ENCODE measurements at regions not wholly inside any gene's neighbourhood (a gene's known extent, or its start where the extent isn't known, plus 50 kb on each side); places are given as distances from the start of the nearest gene placed in this dataset.

DNA sequence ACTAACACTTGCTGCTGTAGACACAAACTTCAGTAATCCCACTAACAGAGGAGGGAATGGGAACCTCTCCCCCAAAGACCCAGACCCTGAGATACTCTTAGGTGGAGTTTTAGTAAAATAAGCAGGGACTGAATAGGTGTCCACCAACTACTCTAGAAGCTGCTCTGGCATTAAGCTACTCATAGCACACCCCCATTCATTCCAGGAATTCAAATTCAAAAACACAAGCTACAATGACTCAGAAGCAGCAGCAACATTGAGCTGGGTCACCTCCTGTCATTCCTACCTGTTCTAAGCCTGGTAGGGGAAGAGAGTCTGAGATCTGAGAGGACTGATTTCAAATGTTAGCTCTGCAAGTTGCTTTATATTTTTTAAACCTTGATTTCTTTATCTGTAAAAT, 135.4 kb upstream of the FRMPD4 start:
- TF ChIP-seq TAF1 (IDR thresholded peaks at IDR 0.05; ENCODE audit: low read depth) (no peak), SMC3 (conservative IDR thresholded peaks at IDR 0.05; ENCODE audit: poor library complexity) (no peak)
- TF ChIP-seq, protein P1, sequence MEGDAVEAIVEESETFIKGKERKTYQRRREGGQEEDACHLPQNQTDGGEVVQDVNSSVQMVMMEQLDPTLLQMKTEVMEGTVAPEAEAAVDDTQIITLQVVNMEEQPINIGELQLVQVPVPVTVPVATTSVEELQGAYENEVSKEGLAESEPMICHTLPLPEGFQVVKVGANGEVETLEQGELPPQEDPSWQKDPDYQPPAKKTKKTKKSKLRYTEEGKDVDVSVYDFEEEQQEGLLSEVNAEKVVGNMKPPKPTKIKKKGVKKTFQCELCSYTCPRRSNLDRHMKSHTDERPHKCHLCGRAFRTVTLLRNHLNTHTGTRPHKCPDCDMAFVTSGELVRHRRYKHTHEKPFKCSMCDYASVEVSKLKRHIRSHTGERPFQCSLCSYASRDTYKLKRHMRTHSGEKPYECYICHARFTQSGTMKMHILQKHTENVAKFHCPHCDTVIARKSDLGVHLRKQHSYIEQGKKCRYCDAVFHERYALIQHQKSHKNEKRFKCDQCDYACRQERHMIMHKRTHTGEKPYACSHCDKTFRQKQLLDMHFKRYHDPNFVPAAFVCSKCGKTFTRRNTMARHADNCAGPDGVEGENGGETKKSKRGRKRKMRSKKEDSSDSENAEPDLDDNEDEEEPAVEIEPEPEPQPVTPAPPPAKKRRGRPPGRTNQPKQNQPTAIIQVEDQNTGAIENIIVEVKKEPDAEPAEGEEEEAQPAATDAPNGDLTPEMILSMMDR (IDR thresholded peaks at IDR 0.05; ENCODE audit: poor library complexity, severe bottlenecking) = no peak
- TF ChIP-seq, protein P2, sequence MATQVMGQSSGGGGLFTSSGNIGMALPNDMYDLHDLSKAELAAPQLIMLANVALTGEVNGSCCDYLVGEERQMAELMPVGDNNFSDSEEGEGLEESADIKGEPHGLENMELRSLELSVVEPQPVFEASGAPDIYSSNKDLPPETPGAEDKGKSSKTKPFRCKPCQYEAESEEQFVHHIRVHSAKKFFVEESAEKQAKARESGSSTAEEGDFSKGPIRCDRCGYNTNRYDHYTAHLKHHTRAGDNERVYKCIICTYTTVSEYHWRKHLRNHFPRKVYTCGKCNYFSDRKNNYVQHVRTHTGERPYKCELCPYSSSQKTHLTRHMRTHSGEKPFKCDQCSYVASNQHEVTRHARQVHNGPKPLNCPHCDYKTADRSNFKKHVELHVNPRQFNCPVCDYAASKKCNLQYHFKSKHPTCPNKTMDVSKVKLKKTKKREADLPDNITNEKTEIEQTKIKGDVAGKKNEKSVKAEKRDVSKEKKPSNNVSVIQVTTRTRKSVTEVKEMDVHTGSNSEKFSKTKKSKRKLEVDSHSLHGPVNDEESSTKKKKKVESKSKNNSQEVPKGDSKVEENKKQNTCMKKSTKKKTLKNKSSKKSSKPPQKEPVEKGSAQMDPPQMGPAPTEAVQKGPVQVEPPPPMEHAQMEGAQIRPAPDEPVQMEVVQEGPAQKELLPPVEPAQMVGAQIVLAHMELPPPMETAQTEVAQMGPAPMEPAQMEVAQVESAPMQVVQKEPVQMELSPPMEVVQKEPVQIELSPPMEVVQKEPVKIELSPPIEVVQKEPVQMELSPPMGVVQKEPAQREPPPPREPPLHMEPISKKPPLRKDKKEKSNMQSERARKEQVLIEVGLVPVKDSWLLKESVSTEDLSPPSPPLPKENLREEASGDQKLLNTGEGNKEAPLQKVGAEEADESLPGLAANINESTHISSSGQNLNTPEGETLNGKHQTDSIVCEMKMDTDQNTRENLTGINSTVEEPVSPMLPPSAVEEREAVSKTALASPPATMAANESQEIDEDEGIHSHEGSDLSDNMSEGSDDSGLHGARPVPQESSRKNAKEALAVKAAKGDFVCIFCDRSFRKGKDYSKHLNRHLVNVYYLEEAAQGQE (IDR thresholded peaks at IDR 0.05; ENCODE audit: borderline replicate concordance) = no peak

Data from neural cell (in vitro differentiated cells).